HEK293T (cell line): ENCODE measurements at regions not wholly inside any gene's neighbourhood (a gene's known extent, or its start where the extent isn't known, plus 50 kb on each side); places are given as distances from the start of the nearest gene placed in this dataset.

Experiments used
- CTCF ChIA-PET: fragments of 350-600 bp; formaldehyde crosslinking; extraction: SDS; loops from one replicate; lab custom pipeline; 2021; ENCODE audit warnings: antibody characterized with exemption, inconsistent platforms; lab: Yijun Ruan, JAX
- POLR2A ChIA-PET: fragments of 350-600 bp; formaldehyde crosslinking; extraction: SDS; loops from one replicate; lab custom pipeline; 2020; ENCODE audit warnings: antibody characterized with exemption, inconsistent platforms; lab: Yijun Ruan, JAX
- DNase-seq: peaks from one replicate; pipeline ENCODE4 v3.0.0; 2012; ENCODE audit warnings: mixed read lengths; ENCODE audit errors: extremely low spot score
- ARNT ChIP-seq: fragments of 450-650 bp; IDR thresholded peaks from 2 replicates; pipeline ENCODE4 v1.6.1; 2017; ENCODE audit warnings: mild to moderate bottlenecking
- BHLHE40 ChIP-seq: fragments of 450-650 bp; IDR thresholded peaks from 2 replicates; pipeline ENCODE4 v1.6.1; 2016; ENCODE audit warnings: mild to moderate bottlenecking, moderate library complexity, borderline replicate concordance
- CTBP1 ChIP-seq: fragments of 450-650 bp; IDR thresholded peaks from 2 replicates; pipeline ENCODE4 v1.6.1; 2016; ENCODE audit warnings: borderline replicate concordance
- ELF4 ChIP-seq: fragments of 450-650 bp; IDR thresholded peaks from 2 replicates; pipeline ENCODE4 v1.6.1; 2017; ENCODE audit warnings: antibody characterized with exemption
- FOXA1 ChIP-seq: fragments of 450-650 bp; IDR thresholded peaks from 2 replicates; pipeline ENCODE4 v1.6.1; 2016; ENCODE audit warnings: mild to moderate bottlenecking
- FOXK2 ChIP-seq: fragments of 450-650 bp; IDR thresholded peaks from 2 replicates; pipeline ENCODE4 v1.6.1; 2016; ENCODE audit warnings: mild to moderate bottlenecking
- FOXM1 ChIP-seq: fragments of 450-650 bp; IDR thresholded peaks from 2 replicates; pipeline ENCODE4 v1.6.1; 2017; ENCODE audit warnings: mild to moderate bottlenecking, borderline replicate concordance
- HDGF ChIP-seq: fragments of 450-650 bp; IDR thresholded peaks from 2 replicates; pipeline ENCODE4 v1.6.1; 2017; ENCODE audit warnings: antibody characterized with exemption, borderline replicate concordance
- L3MBTL2 ChIP-seq: fragments of 450-650 bp; conservative IDR thresholded peaks from 2 replicates; pipeline ENCODE4 v1.6.1; 2016; ENCODE audit warnings: mild to moderate bottlenecking
- LEF1 ChIP-seq: fragments of 450-650 bp; IDR thresholded peaks from 2 replicates; pipeline ENCODE4 v1.6.1; 2017; ENCODE audit warnings: mild to moderate bottlenecking, borderline replicate concordance
- NFRKB ChIP-seq: fragments of 450-650 bp; IDR thresholded peaks from 2 replicates; pipeline ENCODE4 v1.6.1; 2016; ENCODE audit warnings: mild to moderate bottlenecking, moderate library complexity
- PKNOX1 ChIP-seq: fragments of 450-650 bp; IDR thresholded peaks from 2 replicates; pipeline ENCODE4 v1.6.1; 2016
- SP1 ChIP-seq: fragments of 450-650 bp; IDR thresholded peaks from 2 replicates; pipeline ENCODE4 v1.6.1; 2017
- SUZ12 ChIP-seq: fragments of 450-650 bp; IDR thresholded peaks from 2 replicates; pipeline ENCODE4 v1.6.1; 2016; ENCODE audit warnings: mild to moderate bottlenecking
- TARDBP ChIP-seq: fragments of 450-650 bp; IDR thresholded peaks from 2 replicates; pipeline ENCODE4 v1.6.1; 2016
- ZNF384 ChIP-seq: fragments of 450-650 bp; IDR thresholded peaks from 2 replicates; pipeline ENCODE4 v1.6.1; 2016

GRCh38 chr9:73866451-73866850 lies 630.7 kb upstream of the RORB start:
- CTCF ChIA-PET, result no interaction called here
- TF ChIP-seq ARNT (no peak), ZNF384 (no peak), FOXA1 (no peak), FOXK2 (no peak), HDGF (no peak), CTBP1 (no peak), ELF4 (no peak), LEF1 (no peak), SP1 (no peak), L3MBTL2 (no peak), BHLHE40 (no peak)
- POLR2A ChIA-PET, result no interaction called here
- no peak for DNase-seq

- ChIA-PET POLR2A (no interaction called here), CTCF (no interaction called here)
- TF ChIP-seq FOXK2 (no peak), ELF4 (no peak), LEF1 (no peak), BHLHE40 (no peak), CTBP1 (no peak), FOXM1 (no peak), SUZ12 (no peak), ZNF384 (no peak), TARDBP (no peak), SP1 (no peak)
- DNase-seq, result no peak
Observed at GRCh38 chr9:73869264-73869663, 627.9 kb upstream of the RORB start.

- ChIA-PET POLR2A (no interaction called here), CTCF (no interaction called here)
- no peak for TF ChIP-seq SP1
- no peak for DNase-seq
Observed at GRCh38 chr9:73871636-73872035, 625.5 kb upstream of the RORB start.

- ChIA-PET CTCF (no interaction called here), POLR2A (no interaction called here)
- no peak for DNase-seq
- TF ChIP-seq ARNT (no peak), SP1 (no peak), L3MBTL2 (no peak), ZNF384 (no peak), FOXA1 (no peak), TARDBP (no peak), LEF1 (no peak), SUZ12 (no peak), NFRKB (no peak), CTBP1 (no peak), FOXM1 (no peak), HDGF (no peak), BHLHE40 (no peak), PKNOX1 (no peak), FOXK2 (no peak), ELF4 (no peak)
Observed at GRCh38 chr9:73872701-73873100, 624.4 kb upstream of the RORB start.

GRCh38 chr9:73880101-73880500 lies 617.0 kb upstream of the RORB start:
- TF ChIP-seq SUZ12 (no peak), LEF1 (no peak), FOXA1 (no peak), HDGF (no peak), NFRKB (no peak), FOXM1 (no peak), ELF4 (no peak), SP1 (no peak), ZNF384 (no peak)
- POLR2A ChIA-PET, result no interaction called here
- CTCF ChIA-PET, result no interaction called here
- DNase-seq, result no peak

GRCh38 chr9:73889023-73889422 lies 608.1 kb upstream of the RORB start:
- POLR2A ChIA-PET, result no interaction called here
- DNase-seq, result no peak
- TF ChIP-seq NFRKB (no peak), FOXM1 (no peak), SP1 (no peak)
- CTCF ChIA-PET, result no interaction called here

GRCh38 chr9:73890685-73891277 lies 606.4 kb upstream of the RORB start:
- ChIA-PET CTCF (no interaction called here), POLR2A (no interaction called here)
- no peak for TF ChIP-seq PKNOX1
- no peak for TF ChIP-seq ELF4
- TF ChIP-seq L3MBTL2, result no peak
- TF ChIP-seq HDGF, result no peak
- TF ChIP-seq SP1, result no peak
- no peak for TF ChIP-seq SUZ12
- no peak for TF ChIP-seq LEF1
- no peak for TF ChIP-seq TARDBP
- no peak for TF ChIP-seq NFRKB
- TF ChIP-seq BHLHE40, result no peak
- no peak for TF ChIP-seq FOXA1
- TF ChIP-seq ZNF384, result no peak
- no peak for TF ChIP-seq CTBP1
- TF ChIP-seq ARNT, result no peak
- no peak for TF ChIP-seq FOXK2
- no peak for TF ChIP-seq FOXM1
- no peak for DNase-seq
